Mucosa of descending colon (tissue), 3 donors: ENCODE measurements at regions not wholly inside any gene's neighbourhood (a gene's known extent, or its start where the extent isn't known, plus 50 kb on each side); places are given as distances from the start of the nearest gene placed in this dataset.
"Not testable (repeated sequence)": the region's sequence is repeated elsewhere in the genome, so short reads cannot be mapped to it uniquely, and the experiment has no call there.

Experiments
- ATAC-seq: fragments of 200-7000 bp; cut with Tn5 transposase; one replicate; pipeline ENCODE4 v1.9.1; 2020; ENCODE audit warnings: mild to moderate bottlenecking, moderate library complexity
- DNase-seq, 3 donors: peaks; one replicate each; pipeline ENCODE4 v3.0.0-alpha.2; 2020
- H3K36me3 ChIP-seq: fragments of 200-600 bp; one replicate; pipeline ENCODE4 v1.8.0; 2021; ENCODE audit warnings: low read depth, mild to moderate bottlenecking
- H3K4me1 ChIP-seq: fragments of 200-600 bp; one replicate; pipeline ENCODE4 v1.8.0; 2021; ENCODE audit warnings: low read depth, mild to moderate bottlenecking
- H3K4me3 ChIP-seq: fragments of 200-600 bp; one replicate; pipeline ENCODE4 v1.8.0; 2021; ENCODE audit warnings: mild to moderate bottlenecking
- H3K9me3 ChIP-seq: fragments of 200-600 bp; one replicate; pipeline ENCODE4 v1.8.0; 2021; ENCODE audit warnings: mild to moderate bottlenecking
- CTCF ChIP-seq: fragments of 200-600 bp; IDR thresholded peaks from one replicate; pipeline ENCODE4 v1.8.0; 2022; ENCODE audit warnings: antibody characterized with exemption, mild to moderate bottlenecking
- intact Hi-C, 2 donors: fragments of 100-400 bp; cut with DNase I in 1 of 2; cut with micrococcal nuclease in 1 of 2; formaldehyde crosslinking; loops; one replicate each; pipeline versions ENCODE4 v1.11.0 to v1.11.1; 2022; cut with DNase I, micrococcal nuclease
- donor health status: DM: no; HTN: no; CAD: no; lungs with moderate emphysema.
- donor health status: DM: no; HTN: no; CAD: no.
- donor health status: DM: no; HTN: yes; CAD: no.

DNA sequence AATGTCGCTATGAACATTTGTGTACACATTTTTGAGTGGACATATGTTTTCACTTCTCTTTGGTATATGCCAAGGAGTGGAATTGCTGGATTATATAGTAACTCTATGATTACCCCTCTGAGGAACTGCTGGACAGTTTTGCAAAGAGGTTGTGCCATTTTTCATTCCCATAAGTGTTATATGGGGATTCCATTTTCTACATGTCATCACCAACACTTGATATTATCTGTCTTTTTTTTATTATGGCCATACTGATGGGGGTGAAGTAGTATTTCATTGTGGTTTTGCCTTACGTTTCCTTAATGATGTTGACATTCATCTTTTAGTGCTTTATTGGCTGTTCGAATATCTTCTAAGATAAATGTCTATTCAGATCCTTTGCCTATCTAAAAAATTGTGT is 171.8 kb upstream of the LAMA2 start:
- Histone ChIP-seq H3K4me3 (no peak overlapping the region), H3K9me3 (no peaks in the 10 kb centered on the region), H3K4me1 (no peaks in the 10 kb centered on the region), H3K36me3 (no peaks in the 10 kb centered on the region)
- no peak for TF ChIP-seq CTCF
- DNase-seq (no peak), ATAC-seq (no peak)
- intact Hi-C loops = no loop called here

GRCh38 chr6:128710315-128710714 is 172.6 kb upstream of the LAMA2 start:
- Histone ChIP-seq H3K4me3 (no peak overlapping the region), H3K9me3 (no peaks in the 10 kb centered on the region), H3K36me3 (no peaks in the 10 kb centered on the region), H3K4me1 (no peaks in the 10 kb centered on the region)
- TF ChIP-seq CTCF = no peak
- DNase-seq (no peak), ATAC-seq (no peak)
- intact Hi-C loops = no loop called here

- no peak overlapping the region for H3K4me3 ChIP-seq
- no peak for TF ChIP-seq CTCF
- no peaks in the 10 kb centered on the region for H3K4me1 ChIP-seq
- no peaks in the 10 kb centered on the region for H3K36me3 ChIP-seq
- intact Hi-C loops = no loop called here
- no peaks in the 10 kb centered on the region for H3K9me3 ChIP-seq
- no peak for ATAC-seq
- no peak for DNase-seq
These were observed 178.3 kb upstream of the LAMA2 start for GRCh38 chr6:128704601-128705000.

DNA sequence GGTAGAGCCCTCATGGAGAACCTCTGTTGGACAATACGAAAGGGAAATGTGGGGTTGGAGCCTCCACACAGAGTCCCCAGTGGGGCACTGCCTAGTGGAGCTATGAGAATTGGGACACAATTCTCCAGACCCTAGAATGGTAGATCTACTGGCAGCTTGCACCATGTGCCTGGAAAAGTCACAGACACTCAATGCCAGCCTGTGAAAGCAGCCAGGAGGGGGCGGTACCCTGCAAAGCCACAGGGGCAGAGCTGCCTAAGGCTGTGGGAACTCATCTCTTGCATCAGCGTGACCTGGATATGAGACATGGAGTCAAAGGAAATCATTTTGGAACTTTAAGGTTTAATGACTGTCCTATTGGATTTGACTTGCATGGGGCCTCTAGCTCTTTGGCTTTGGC is 179.1 kb upstream of the LAMA2 start:
- DNase-seq, H3K4me3 ChIP-seq, H3K36me3 ChIP-seq, ATAC-seq, H3K9me3 ChIP-seq, intact Hi-C loops, H3K4me1 ChIP-seq: not testable (repeated sequence)

DNA sequence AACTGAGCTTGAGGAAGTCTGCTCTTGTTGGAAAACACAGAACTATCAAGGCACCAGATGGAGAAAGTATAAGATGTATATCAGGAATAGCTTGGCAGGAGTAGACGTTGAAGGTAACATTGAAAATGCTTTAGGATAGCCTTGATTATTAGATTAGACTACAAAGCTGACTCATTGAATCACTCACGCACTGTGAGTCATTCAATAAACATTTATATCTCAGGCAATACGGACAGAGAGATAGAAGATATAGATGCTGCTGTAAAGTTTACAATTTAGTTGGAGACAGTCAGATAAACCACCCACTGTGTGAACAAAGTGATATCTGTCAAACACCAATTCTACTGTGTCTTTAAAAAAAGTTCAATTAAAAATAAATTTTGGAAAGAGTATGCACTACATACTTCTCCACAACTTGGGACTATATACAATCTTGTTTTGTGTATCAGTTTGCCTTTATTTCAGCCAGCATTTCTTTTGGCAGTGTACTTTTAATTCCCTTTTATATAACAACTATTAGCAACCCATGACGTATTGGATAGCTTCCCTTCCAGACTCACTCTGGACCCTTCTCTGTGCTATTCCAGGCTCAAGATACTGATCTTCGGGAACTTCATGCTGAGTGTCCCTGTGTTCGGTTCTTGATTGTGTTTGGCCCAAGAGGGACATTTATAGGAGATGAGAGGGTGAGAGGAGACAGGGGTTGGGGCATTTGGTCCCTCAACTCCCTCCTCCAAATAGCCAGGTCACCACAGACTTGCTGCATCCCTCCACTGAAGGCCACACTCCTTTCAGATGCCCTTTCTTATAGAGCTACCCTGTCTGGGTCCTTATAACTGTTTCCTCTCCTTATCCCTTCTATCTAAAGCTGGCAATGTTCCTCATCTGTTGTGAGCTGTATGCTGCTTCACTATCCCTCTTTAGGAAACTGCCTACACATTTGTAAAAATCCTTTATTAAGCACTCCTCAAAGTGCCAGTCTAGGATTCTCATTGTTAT is 176.6 kb upstream of the PTPRK start:
- Histone ChIP-seq H3K9me3 (no peaks in the 10 kb centered on the region), H3K4me3 (no peak overlapping the region), H3K36me3 (no peaks in the 10 kb centered on the region), H3K4me1 (no peaks in the 10 kb centered on the region)
- no peak for TF ChIP-seq CTCF
- intact Hi-C loops = no loop called here
- DNase-seq (no peak), ATAC-seq (peak; percentile 40)

DNA sequence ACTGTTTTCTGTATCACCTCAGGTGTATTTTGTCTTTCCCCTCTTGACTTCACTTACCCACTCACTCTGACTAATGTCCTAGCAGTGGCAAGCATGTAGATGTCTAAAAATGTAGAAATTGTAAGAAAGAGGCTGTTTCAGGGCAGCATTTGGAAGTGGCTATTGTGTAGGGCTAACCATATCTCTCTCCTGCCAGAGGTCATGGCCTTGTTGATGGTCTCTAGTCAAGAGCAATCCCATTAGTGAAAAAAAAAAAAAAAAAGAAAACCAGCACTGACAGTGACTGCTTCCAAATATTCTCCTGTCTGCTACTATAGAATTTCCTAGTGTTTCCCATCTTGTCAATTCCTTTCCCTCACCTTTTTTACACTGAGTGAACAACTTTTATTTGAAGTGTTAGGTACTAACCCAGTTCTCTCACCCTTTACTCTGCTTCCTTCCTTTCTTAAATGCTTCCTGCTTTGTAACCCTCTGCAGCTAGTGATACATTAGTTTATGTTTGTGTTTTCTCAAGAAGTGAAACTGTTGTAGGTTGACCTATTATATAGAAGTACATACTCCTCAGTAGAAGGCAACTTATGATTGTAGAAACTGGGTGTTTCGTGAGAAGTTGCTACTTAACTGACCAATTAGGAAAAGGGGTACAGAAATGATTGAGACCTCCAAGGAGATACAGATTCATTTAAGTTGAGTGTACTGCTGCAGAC is 174.1 kb upstream of the PTPRK start:
- Histone ChIP-seq H3K4me1 (no peaks in the 10 kb centered on the region), H3K4me3 (no peak overlapping the region), H3K36me3 (no peaks in the 10 kb centered on the region), H3K9me3 (no peaks in the 10 kb centered on the region)
- TF ChIP-seq CTCF = no peak
- DNase-seq (no peak), ATAC-seq (no peak)
- intact Hi-C loops = no loop called here
